NCI-H526 (cell line): ENCODE measurements at regions not wholly inside any gene's neighbourhood (a gene's known extent, or its start where the extent isn't known, plus 50 kb on each side); places are given as distances from the start of the nearest gene placed in this dataset.
"Not testable (repeated sequence)": the region's sequence is repeated elsewhere in the genome, so short reads cannot be mapped to it uniquely, and the experiment has no call there.

Experiments
- DNase-seq, 2 experiments: peaks; one replicate each; lab custom pipeline; 2025; lab: John Stamatoyannopoulos, UW

- DNase-seq = no peak
Measured at GRCh38 chr12:84495711-84496110, 416.9 kb downstream of the SLC6A15 start.

GRCh38 chr12:84492351-84492883 lies 420.2 kb downstream of the SLC6A15 start:
- no peak for DNase-seq

DNA sequence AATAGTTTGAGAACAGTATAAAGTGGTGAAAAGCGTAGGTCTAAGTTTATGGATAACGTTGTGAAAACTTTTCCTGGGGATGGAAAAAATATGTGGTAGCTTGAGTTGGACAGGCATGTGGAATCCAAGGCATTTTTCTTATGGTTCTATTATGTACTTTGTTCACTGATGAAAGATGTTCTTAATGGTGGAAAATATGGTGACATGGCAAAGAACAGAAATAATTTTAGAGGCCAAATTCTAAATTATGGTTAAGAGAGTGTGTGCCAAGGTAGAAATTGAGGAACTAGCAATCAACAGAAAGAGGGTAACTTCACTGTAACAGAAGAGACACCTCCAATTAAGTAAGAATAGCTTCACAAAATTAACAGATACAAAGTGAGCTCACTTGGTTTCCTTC lies 427.8 kb downstream of the SLC6A15 start:
- no peak for DNase-seq

GRCh38 chr12:84480803-84481202 lies 431.8 kb downstream of the SLC6A15 start:
- DNase-seq = no peak

DNA sequence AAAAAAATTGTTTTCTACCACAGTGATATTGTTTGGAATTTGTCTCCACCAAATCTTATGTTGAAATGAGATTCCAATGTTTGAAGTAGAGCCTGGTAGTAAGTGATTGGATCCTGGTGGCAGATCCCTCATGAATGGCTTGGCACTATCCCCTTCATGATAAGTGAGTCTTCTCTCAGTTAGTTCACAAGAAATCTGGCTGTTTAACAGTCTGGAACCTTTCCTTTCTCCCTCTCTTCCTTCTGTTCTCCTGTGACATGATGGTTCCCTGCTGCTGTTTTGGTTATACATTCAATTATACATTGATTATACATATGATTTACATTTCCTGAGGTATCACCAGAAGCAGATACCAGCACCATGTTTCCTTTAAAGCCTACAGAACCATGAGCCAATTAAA lies 442.2 kb downstream of the SLC6A15 start:
- no peak for DNase-seq

- DNase-seq = no peak
Measured at GRCh38 chr12:84464616-84465015, 448.0 kb downstream of the SLC6A15 start.

DNA sequence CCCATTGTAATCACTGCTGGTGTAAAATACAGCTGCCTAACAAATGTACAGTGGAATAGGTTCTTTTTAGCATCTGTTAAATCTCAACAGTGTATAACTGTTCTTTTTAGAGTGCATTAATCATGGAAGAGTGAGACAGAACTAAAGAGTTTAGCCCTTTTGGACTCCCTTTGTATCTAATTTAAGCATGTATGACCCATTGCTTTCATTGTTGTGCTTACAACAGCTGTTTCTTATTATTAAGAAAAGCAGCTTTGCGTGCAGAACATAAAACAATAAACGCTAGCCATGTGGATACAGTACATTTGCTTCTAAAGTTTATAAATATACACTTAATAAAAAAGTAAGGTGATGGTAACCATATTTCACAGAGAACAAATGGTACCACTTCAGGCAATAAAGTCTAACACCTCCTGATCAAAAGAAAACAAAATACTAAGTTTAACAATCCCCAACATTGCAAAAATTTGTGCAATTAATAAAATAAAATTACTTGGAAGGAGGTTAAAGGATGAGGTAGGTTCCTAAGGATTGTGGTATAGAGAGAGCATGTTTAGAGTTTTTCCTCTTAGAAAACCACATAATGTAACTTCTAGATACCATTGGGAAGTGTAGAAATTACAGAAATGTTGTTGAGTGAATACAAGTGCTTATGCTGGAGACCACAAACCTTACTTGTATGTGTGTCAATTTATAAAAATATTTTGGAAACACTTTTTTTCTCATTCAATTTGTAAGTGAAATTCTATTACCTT lies 448.7 kb downstream of the SLC6A15 start:
- DNase-seq = no peak

GRCh38 chr12:84455598-84455997 lies 457.0 kb downstream of the SLC6A15 start:
- no peak for DNase-seq

DNA sequence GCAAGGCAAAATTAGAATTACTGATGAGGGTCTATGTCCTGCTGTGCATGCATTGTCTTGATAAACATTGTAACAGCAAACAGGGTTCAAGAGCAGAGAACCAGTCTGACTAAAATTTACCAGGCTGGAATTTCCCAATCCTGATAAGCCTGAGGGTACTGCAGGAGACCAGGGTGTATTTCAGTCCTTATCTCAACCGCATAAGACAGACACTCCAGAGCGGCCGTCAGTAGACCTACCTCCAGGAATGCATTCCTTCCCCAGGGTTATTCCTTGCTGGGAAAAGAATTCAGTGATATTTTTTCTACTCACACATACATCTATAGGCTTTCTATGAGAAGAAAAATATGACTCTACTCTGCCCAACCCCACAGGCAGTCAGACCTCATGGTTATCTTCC lies 466.1 kb downstream of the SLC6A15 start:
- not testable (repeated sequence) for DNase-seq

GRCh38 chr12:84436134-84436533 lies 476.5 kb downstream of the SLC6A15 start:
- DNase-seq = no peak

DNA sequence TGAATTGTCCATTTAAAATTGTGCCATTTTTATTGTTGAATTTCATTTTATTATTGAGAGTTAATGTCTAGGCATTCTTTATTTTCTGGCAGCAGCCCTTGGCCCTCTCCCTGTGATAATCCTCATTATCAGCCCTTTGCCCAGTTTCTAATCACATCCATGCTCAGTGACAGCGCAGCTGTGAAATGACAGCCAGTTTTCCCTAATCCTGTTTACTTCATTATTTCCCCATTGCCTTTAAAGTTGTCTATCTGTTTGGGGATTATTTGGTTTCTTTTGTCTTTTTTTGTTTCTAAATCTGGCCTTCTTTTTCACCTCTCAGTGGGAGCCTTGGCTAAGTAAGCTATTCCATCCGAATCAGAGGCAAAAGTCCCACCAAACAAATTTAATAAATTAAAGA lies 476.9 kb downstream of the SLC6A15 start:
- no peak for DNase-seq

- no peak for DNase-seq
Measured at GRCh38 chr12:84422340-84422739, 490.3 kb downstream of the SLC6A15 start.

DNA sequence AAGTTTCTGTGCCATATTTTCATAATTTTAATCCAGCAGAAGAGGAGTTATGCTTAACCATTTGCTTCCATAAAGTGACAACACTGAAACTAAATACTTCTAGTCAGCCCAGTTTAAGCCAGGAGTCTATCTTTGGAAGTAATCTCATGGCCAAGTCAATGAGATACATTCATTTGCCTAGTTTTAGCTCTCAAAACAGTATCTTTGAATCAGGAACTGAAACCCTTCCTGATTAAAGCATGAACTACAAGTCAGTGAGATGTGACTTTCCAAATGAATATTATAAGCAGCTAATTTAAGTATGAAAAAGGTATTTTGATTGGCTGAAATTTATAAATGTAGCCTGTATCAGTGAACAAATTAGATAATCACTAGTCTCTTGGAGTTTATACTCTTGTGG lies 491.5 kb downstream of the SLC6A15 start:
- DNase-seq = no peak

- no peak for DNase-seq
Measured at GRCh38 chr12:84416626-84417025, 496.0 kb downstream of the SLC6A15 start.

DNA sequence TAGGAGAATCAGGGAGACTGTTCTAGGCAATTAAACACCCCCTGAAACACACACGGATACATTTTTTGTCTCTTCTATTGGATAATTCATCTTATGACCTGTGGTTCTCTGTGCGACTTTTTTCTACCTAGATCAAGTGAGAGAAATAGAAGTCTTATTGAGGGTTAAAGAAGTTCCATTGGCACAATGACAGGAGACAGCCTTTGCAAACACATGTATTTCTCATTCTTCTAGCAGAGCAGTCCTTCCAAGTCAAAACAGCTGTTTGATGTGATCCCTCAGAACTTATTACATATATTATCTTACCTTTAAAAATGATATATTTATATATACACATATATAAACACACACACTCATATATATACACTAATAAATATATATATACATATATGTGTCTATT lies 496.7 kb downstream of the SLC6A15 start:
- DNase-seq = no peak

DNA sequence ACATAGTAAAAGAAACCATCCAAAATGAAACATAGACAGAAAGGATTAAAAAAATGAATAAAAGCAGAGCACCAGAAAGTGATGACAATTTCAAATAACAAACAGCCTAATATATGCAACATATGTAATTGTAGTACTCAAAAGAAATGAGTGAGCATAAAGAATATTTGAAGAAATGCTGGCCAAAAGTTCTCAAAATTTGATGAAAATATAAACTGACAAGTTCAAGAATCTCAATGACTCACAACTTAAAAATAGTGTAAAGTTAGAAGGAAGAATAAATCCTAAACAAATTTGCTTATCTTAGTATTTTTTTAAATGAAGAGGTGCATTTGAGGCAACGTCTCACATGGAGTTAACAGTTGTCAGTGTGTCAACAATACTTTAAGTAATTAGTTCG lies 498.9 kb downstream of the SLC6A15 start:
- DNase-seq = no peak

GRCh38 chr12:84412226-84412625 lies 500.4 kb downstream of the SLC6A15 start:
- no peak for DNase-seq

- no peak for DNase-seq
Measured at GRCh38 chr12:84411031-84411430, 501.6 kb downstream of the SLC6A15 start.

- no peak for DNase-seq
Measured at GRCh38 chr12:84408936-84409335, 503.7 kb downstream of the SLC6A15 start.

GRCh38 chr12:84406720-84407119 lies 505.9 kb downstream of the SLC6A15 start:
- not testable (repeated sequence) for DNase-seq

DNA sequence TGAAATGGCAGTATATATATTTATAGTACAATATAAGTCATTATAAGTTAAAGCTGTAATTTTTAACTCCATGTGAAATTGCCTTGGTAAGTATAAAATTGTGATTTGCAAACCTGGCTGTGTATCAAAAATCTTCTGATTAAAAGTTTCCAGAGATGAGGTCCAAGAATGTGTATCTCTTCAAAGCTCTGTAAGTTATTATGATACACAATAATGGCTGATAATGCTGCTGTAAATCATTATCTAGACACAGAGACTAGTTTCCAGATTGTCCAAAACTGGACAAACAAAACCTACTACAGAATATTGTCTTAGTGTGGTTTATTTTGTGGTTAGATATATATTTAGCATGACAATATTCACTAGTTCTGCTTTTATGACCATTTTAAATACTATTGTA lies 514.8 kb downstream of the SLC6A15 start:
- no peak for DNase-seq

GRCh38 chr12:84397263-84397662 lies 515.3 kb downstream of the SLC6A15 start:
- DNase-seq = peak in 1 of 2 experiments; percentile 34

GRCh38 chr12:84391176-84391575 lies 521.4 kb downstream of the SLC6A15 start:
- DNase-seq = not testable (repeated sequence)

DNA sequence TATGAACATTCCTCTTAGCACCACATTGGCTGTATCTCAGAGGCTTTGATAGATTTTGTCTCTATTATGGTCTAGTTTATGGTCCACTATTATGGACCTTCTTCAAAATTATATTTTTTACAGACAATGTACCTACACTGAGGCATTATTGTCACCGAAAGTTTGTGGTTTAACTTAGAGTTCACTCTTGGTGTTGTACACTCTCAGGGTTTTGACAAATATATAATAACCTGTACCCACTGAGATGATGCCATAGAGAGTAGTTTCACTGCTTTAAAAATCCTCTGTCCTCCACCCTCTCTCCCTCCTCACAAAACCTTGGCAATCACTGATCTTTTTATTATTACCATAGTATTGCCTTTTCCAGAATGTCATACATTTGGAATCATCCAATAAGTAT lies 528.2 kb downstream of the SLC6A15 start:
- DNase-seq = no peak
